ENCODE measurements at regions not wholly inside any gene's neighbourhood (a gene's known extent, or its start where the extent isn't known, plus 50 kb on each side); places are given as distances from the start of the nearest gene placed in this dataset.

- no peak for TF ChIP-seq CTCF (conservative IDR thresholded peaks at IDR 0.05 in 1 of 2, IDR thresholded peaks at IDR 0.05 in 1 of 2; ENCODE audit: low read depth in 1 of 2, low read length in 2 of 2)
- TF ChIP-seq EZH2 (IDR thresholded peaks at IDR 0.05; ENCODE audit: low read length, missing control alignments), result no peak
These were observed 198.3 kb downstream of the CHIC2 start for GRCh38 chr4:53866055-53866454.
